ENCODE measurements at regions not wholly inside any gene's neighbourhood (a gene's known extent, or its start where the extent isn't known, plus 50 kb on each side); places are given as distances from the start of the nearest gene placed in this dataset.
"Not testable (repeated sequence)": the region's sequence is repeated elsewhere in the genome, so short reads cannot be mapped to it uniquely, and the experiment has no call there.

DNA sequence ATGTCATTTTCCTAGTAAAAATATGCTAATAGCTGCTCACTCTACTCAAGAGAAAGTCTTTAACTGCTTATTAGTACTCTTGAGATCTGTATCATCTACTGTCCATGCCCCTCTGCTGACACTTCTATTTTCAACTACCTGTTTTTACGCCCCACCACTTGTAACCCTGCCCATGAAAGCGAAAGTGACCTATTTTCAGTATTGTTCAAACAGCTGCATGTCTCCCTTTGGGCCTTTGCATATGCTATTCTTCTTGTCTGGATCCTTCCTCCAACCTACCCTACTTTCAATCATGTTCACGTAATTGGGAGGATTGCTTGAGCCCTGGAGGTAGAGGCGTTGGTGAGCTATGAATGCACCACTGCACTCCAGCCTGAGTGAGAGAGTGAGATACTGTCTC lies 1481.3 kb downstream of the GATA3 start:
- DNase-seq (ENCODE audit: low read depth in 2 of 3, low spot score in 2 of 3) = no peak

DNA sequence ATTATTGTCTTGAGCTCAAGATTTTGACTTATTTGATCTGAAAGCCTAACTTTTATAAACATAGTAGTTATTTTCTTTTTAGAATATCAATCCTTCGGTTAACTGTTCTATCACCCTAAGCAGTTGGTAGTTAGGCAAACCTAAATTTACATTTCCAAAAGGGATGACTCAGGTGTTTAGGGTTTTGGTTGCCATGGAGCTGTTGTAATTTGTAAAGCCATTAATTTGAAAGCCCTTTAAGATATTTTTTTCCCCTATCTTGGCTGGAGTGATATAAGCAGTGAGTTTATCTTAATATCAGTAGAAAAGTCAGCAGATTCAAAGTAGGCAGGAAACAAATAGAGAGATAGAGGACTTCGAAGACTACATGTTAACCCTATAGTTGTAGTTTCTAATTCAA lies 1472.6 kb upstream of the CELF2 start:
- no peak for DNase-seq (ENCODE audit: low read depth in 2 of 3, low spot score in 2 of 3)

DNA sequence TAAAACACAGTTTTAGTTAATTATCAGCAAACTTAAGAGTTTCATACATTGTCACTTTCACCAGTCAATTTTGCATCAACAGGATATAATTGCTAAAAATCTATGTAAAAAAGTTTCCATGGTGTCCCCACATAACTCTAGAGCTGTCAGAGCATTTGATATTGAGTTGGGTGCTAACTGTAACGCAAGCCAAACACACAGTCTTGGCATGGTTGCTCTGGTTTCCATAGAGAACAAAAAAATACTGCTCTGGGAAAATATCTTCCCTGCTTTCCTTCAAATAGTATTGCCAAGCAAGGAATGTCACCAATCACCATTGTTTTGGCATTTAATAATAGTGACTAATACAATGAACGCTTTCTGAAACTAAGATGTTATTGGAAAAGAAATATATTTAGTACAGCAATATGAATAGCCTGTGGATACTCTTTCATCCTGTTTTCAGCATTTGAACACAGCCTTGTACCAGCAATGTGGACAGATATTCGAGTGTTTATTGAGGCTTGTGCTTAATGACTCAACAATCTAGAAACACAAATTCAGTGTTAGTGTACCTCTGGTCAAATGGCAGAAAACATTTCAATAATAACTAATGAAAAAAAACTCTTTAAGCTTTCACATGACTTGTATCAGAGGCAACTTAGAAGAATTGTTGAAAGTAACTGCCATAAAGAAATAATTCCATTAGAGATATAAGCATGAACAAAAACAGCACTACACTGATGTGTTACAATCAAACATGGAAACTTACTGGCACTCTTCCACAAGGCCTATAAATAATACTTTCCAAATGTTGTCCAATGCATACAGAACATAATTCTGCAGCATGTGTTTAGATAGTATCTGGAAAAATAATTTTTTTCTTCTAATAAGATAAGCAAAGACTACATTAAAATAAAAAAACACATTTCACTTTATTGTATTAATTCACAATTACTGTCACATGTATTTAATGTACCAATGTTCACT lies 1469.5 kb upstream of the CELF2 start:
- no peak for DNase-seq (ENCODE audit: low read depth in 2 of 3, low spot score in 2 of 3)

DNA sequence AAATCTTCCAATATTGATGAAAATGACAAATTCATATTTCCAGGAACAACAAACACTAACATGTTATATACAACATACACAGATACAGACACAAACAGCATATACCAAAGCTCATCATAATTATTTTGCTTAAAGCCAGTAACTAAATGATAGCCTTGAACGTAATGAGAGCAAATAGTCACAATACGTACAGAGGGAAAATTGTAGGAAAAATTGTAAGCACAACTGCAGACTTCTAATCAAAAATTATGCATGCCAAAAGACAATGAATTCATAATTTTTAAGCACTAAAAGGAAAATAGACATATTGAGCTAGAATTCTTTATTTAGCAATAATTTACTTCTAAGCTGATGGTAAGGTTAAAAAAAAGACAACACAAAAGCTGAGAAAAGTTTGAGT lies 1466.9 kb upstream of the CELF2 start:
- no peak for DNase-seq (ENCODE audit: low read depth in 2 of 3, low spot score in 2 of 3)

DNA sequence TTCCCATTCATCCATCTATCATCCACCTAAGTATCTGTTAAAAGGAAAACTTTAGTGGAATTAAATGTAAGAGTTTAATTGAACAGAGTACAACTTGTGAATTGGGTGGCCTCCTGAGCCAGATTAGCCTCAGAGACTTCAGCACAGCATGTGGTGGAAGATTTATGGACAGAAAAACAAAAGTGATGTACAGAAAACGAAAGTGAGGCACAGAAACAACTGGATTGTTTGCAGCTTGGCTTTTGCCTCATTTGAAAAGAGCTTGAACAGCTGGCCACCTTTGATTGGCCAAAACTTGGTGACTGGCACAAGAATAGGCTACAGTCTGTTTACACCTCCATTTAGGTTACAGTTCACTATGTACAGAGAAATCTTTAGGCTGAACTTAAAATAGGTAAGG lies 1463.4 kb upstream of the CELF2 start:
- no peak for DNase-seq (ENCODE audit: low read depth in 2 of 3, low spot score in 2 of 3)

DNA sequence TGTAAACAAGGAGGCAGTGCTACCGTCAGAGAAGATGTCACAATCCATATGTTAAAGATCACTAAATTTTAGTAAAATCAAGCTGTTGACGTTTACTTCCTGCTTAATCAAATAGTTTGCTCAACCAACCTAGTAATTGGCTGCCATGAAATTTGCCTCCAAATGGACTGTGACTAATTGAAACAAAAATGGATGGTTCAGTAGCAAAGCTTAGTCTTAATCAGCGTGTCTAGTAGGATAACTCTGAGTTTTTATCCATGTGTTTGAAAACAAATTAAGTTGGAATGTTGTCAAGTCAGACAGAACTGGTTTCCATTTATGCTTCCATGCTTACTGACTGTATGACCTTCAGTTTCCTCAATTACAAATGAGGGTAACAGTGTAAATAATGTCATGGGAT lies 1456.7 kb upstream of the CELF2 start:
- no peak for DNase-seq (ENCODE audit: low read depth in 2 of 3, low spot score in 2 of 3)

DNA sequence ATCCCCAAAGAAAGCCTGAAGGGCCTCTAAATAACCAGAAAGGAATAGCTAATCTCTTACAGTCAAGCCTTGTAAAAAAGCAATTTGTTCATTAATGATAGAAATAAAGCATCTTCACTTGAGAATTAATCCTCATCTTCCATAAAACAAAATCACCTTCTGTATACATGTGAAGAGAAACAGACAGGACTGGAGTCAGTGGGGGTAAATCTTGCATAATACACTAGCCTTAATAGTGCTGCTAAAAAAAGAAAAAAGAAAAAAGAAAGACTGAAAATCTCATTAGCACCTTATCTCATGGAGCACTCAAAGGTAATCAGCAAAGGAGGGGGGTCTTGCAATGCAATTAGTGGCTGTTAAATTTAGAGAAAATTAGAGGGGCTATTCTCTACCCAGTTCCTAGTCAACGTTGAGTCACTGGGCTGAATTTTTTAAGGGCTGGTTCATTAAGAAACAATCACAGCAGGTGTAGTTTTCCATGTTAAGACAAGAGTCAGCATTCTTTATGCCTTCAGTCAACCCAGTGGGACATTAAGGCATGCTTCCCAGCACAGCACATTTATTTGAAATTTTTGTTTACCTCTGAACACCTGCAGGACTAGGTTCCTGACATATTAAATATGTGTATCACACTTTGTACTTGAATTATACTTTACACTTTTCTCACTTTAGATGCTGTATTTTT lies 1455.7 kb upstream of the CELF2 start:
- no peak for DNase-seq (ENCODE audit: low read depth in 2 of 3, low spot score in 2 of 3)

DNA sequence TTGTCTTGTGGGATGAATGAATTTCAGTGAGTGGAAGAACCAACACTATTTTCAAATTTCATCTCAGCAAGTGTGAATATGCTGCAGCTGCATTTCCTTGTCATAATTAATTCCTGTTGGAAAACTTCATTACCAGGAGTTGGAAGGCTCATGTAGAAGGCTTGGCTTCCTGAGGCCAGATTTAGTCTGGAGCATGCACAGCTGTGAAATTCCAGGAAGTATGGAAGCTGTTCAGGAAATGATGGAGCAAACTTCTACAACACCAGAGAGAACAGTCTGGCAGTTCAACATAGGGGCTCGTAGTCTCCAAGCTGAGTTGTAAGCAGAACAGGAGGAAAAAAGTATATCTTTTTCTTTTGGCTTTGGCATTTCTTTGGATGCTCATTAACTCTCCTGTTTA lies 1439.9 kb upstream of the CELF2 start:
- DNase-seq (ENCODE audit: low read depth in 2 of 3, low spot score in 2 of 3) = no peak

DNA sequence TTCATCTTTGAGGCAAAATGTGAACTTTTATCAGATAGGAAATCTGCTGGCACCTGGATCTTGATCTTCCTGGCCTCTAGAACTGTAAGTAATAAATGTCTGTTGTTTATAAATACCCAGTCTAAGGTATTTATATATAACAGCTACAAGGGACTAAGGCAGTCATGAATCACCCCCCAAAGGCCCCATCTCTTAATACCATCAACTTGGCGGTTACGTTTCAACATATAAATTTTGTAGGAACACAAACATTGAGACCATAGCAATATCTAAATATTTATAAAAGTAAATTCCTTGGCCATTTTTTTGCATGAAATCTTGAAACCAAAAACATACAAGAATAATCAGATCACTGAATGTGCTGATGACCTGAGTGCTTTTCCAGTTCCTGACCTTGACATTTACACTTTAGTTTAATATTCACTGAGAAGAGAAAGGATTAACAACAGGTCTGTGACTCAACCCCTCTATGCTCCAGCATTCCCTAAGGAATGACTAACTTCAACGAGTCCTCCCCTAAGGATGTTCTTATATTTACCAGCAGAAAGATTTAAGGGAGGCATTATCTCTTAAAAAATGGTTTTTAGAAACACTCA lies 1438.5 kb upstream of the CELF2 start:
- DNase-seq (ENCODE audit: low read depth in 2 of 3, low spot score in 2 of 3) = no peak

DNA sequence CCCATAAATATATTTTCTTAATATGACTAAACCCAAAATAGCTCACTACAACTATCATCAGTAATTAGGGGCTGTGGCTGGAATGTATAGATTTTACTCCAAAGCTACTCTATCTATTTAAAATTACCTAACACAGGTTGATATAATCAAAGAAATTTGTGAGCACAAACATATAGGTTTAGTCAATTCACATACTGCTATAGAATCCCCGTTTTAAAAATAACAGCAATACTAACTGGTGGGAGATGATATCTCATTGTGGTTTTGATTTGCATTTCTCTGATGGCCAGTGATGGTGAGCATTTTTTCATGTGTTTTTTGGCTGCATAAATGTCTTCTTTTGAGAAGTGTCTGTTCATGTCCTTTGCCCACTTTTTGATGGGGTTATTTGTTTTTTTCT lies 1434.9 kb upstream of the CELF2 start:
- DNase-seq (ENCODE audit: low read depth in 2 of 3, low spot score in 2 of 3) = not testable (repeated sequence)

DNA sequence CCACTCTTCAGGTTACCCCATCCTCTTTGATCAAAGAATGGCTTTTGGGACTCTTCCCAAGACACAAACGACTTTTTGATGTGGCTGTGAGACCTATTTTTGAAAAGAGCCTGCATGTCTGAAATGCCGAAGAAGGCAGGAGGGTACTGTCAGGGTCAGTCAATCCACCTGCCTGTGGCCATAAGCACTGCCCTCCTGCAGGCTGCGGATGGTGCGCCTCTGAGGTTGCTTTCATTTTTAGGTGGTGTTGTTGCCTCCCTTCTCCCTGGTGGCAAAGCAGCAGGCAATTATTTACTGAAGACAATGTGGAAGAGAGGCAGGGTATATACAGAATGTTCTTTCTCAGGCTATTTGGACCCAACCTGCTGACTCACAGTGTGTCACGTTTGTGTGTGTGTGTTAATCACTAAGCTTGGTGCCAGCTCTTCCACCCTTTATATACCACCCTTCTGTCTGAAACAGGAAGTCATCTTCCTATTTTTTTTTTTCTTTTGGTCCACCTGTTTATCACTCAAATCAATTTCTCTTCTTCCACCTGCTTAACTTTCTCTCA lies 1421.2 kb upstream of the CELF2 start:
- peak in 1 of 3 donors; percentile 21 for DNase-seq (ENCODE audit: low read depth in 2 of 3, low spot score in 2 of 3)

DNA sequence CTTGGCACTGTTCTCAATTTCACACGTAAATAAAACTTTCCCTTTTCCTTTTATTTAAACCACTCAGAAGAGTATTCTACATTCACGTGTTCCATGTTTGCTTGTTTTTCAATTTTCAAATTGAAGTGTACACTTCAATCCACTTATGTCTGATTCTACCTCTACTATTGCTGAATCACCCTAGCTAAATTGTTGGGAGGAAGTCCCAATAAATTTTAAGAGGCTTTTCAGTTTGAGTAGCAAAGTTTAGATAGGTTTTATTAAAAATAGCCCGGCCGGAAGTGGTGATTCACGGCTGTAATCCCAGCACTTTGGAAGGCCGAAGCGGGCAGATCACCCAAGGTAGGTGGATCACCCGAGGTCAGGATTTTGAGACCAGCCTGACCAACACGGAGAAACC lies 1414.7 kb upstream of the CELF2 start:
- peak in 2 of 3 donors; percentile 24 to 35 for DNase-seq (ENCODE audit: low read depth in 2 of 3, low spot score in 2 of 3)

DNA sequence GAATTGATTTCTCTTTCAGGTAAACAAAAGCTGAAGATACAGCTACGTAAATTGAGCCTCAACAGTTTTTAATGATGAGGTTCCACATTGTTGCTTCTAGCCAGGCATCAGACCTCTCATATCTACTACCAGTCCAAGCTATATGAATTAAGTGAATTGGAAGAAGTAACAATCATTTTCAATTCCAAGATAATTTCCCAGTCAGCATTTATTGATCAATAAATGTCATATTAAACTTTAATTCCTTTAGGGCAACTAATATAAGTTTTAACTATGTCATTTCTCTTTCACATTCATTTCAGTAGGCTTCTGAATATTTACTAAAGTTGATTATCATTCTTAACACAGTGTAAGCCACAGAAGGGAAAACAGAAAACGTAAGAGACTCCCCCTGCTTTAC lies 1413.7 kb upstream of the CELF2 start:
- DNase-seq (ENCODE audit: low read depth in 2 of 3, low spot score in 2 of 3) = no peak

DNA sequence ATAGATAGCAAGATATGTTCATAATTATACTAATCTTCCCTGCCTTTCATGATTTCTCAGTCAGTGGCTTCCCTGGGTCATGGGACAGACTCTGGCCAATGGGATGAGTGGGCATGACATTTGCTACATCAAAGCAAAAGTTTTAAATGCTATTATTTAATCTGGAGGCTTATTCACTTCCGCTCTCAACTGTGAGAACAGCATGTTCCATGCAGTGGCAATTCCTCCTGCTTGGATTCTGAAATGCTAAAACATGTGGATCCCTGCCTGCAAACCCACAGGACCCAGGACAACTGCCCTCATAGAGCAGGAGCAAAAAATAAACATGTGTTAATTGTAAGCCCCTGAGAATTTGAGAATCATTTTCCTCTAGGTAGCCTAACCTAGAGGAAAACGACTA lies 1412.4 kb upstream of the CELF2 start:
- no peak for DNase-seq (ENCODE audit: low read depth in 2 of 3, low spot score in 2 of 3)

DNA sequence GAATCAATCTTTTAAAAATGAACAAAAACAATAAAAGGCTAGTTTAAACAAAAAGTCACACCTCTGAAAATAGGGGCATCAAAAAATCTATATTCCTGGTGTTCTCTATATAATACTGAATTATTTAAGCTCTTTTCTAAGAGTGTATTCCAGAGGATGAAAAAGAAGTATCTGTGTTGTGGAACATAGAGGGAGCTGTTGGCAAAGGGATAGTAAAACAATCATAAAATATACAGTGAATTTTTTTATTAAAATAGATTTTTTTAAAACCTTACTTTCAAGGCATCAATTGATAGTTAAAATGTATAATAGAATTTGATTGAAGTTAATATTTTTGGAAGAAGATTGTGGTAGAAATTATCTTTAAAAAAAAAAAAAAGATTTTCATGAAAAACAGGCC lies 1409.1 kb upstream of the CELF2 start:
- peak in 2 of 3 donors; percentile 29 to 60 for DNase-seq (ENCODE audit: low read depth in 2 of 3, low spot score in 2 of 3)

DNA sequence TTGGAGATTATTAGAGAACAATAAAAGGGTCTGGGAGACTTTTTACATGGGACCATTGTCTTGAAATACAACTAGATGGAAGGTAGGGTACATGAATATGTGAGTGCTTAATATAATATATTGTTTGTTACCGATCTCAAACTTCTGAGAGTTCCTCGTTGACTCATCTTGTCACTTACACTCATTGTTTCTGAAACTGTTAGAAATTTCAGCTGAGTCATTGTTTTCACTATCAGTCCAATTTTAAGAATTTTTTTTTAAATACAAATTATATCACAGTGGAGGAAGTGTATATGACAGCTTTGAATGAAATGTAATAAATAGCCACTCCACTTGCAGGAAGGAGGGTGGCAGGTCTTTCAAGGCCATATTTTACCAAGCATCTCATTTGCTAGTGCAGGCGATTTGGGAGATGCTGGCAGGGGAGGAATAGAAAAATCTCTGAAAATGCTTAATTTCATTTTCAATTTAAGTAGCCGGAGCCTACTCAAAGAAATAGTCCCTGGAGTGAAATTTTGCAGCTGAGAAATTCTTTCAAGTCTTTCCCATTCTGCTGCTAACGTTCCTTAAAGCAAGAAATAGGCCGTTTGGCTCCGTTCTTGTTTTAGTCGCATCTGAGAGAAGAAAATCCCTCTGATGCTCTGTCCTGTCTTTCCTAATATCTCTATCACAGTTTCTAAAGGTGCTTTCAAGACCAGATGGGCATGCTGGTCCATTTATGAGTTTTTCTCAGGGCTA lies 1404.2 kb upstream of the CELF2 start:
- DNase-seq (ENCODE audit: low read depth in 2 of 3, low spot score in 2 of 3) = peak in 2 of 3 donors; percentile 31 to 73

DNA sequence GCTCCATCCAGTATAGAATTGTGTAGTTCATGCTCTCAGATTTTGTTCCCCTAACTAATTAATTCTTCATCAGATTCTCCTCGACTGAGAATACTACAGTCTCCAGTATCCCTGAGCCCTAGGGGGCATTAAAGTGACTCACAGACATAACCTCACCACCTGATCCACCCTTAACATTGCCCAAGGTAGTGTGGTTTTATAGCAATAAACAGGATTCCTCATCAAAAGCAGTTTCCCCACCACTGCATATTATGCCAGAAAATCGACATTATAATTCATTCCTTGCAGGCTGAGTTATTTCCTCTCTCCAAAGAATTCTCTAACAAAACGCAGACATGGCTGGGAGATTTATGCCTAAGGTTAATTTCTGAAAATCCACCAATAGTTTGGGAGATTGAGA lies 1402.5 kb upstream of the CELF2 start:
- DNase-seq (ENCODE audit: low read depth in 2 of 3, low spot score in 2 of 3) = no peak

DNA sequence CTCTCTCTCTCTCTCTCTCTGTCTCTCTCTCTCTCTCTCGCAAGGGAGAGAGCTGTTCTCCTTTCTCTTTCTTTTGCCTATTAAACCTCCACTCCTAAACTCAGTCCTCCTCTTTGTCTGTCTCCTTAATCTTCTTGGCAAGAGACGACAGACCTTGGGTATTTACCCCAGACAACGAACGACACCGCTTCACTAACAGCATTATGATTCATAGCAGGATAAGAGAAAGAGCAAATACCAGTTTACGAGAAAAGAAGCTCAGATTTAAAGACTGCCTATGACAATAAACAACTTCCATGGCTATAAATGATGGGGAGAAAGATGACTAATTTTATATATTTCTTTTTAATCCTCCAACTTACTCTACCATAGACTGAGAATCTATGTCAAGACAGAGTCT lies 1396.5 kb upstream of the CELF2 start:
- no peak for DNase-seq (ENCODE audit: low read depth in 2 of 3, low spot score in 2 of 3)

DNA sequence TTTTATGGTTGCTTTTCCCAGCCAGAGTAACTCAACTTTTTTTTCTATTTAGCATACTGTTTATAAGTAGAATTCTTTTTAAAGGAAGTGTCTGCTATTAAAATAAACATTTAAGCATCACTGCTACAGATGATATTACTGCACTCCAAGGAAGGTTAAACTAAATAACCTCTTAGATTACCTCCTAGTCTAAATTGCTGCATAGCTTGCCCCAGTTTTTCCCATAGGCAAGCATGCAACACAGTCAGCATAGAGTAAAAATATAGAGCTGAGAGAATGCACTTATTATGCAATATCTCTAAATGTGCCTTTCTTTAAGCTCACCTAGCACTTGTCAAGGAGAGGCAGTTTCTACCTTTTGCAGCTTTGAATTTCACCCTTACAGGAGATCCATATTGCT lies 1392.4 kb upstream of the CELF2 start:
- no peak for DNase-seq (ENCODE audit: low read depth in 2 of 3, low spot score in 2 of 3)

DNA sequence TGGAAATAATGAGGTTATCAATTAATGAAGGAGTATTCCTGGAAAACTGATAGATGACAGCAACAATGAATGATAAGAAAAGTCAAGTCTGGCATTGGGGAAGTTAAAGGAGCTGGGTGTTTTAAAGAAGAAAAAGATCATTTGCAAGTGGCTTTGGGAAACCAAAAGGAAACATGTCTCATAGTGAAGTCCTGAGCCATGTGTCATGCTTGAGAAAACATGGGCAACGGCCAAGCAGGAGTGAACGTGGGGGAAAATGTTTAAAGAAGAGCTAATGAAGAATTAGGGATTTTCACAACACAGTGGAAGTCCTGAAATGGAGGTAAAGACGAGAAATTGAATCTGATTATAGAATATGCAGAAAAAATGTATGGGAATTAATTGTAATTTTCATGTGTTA lies 1383.2 kb upstream of the CELF2 start:
- no peak for DNase-seq (ENCODE audit: low read depth in 2 of 3, low spot score in 2 of 3)

DNA sequence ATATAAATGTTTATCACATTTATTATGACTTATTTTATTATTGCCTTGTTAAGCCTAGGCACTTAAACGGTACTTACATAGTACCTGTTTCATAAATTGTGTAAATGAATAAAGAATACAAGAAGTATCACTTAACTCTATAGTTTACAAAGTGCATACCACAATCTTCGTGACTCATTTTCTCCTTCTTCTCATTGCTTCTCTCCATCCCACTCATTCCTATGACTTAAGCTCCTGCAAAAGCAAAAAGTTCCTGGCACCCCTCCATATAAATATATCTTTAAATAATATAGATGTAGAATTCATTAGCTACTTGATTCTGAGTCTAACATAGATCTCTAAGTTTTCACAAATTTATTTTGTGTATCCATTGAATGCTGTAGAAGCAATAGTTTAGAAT lies 1382.0 kb upstream of the CELF2 start:
- DNase-seq (ENCODE audit: low read depth in 2 of 3, low spot score in 2 of 3) = no peak

All from hematopoietic multipotent progenitor cell (in vitro differentiated cells).